Right kidney (tissue), 1 donor: ENCODE measurements at regions not wholly inside any gene's neighbourhood (a gene's known extent, or its start where the extent isn't known, plus 50 kb on each side); places are given as distances from the start of the nearest gene placed in this dataset.

Experiments used
- DNase-seq: peaks from one replicate; pipeline ENCODE4 v3.0.0-alpha.2; 2016

GRCh38 chr6:139940741-139941729, 566.6 kb upstream of the CITED2 start:
- no peak for DNase-seq

GRCh38 chr6:139939189-139939979, 564.9 kb upstream of the CITED2 start:
- DNase-seq: no peak

GRCh38 chr6:139932671-139933070, 558.2 kb upstream of the CITED2 start:
- DNase-seq: no peak

DNA sequence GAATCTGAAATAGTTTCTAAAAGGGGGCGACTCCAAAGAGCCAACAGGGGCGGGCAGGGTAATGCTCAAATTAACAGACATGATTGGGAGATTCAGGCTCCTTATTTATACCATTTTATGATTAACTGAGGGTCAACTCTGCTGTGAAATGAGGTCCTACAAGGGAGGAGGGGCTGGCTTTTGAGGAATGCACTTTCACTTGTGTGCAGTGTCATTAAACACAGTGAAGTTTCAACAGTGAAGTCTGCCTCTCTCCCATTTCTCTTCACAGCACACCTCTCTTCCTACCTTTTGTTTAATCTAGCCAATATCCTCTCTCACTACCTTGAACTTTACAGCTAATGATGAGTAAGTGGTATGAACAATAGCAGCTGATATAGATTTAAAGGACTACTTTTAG, 557.3 kb upstream of the CITED2 start:
- DNase-seq: no peak

GRCh38 chr6:139927742-139928305, 553.4 kb upstream of the CITED2 start:
- no peak for DNase-seq

GRCh38 chr6:139927236-139927635, 552.8 kb upstream of the CITED2 start:
- no peak for DNase-seq

GRCh38 chr6:139926711-139927110, 552.3 kb upstream of the CITED2 start:
- DNase-seq: no peak

DNA sequence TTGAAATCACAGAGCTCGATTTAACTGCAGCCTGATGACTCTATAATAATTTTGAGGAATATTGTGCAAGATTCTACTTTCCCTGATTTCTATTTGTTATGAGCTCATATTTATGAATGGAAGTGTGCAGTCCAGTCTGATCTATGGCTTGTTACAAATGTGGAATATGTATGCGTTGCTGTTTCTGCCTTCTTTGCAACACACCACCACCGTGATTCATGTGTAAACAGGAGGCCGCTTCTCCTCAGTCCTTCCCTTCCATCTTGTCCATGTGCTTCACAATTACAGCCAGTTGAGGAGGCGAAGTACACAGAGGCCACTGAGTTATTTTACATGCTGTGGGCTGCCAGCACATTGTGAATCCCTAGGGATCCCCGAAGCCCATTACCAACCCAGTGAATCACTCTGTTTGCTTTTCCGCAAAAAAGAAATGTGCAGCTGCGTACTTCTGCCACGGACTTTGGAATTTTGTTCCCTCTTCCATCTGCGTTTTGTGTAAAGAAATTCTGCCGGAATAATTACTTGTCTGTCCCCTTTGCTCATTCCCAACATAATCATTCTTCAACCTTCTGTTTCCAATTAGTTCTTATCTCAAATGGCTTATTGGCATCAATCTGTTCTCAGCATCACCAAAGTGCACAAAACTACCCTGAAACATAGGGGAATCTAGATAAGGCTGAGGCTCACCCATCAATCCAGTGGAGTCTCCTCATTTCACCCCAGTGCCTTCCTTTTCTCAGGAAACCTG, 551.6 kb upstream of the CITED2 start:
- DNase-seq: no peak

- no peak for DNase-seq
These were observed 549.6 kb upstream of the CITED2 start for GRCh38 chr6:139923964-139924475.

- DNase-seq: no peak
These were observed 547.8 kb upstream of the CITED2 start for GRCh38 chr6:139922236-139922635.

- DNase-seq: no peak
These were observed 546.3 kb upstream of the CITED2 start for GRCh38 chr6:139920776-139921100.

DNA sequence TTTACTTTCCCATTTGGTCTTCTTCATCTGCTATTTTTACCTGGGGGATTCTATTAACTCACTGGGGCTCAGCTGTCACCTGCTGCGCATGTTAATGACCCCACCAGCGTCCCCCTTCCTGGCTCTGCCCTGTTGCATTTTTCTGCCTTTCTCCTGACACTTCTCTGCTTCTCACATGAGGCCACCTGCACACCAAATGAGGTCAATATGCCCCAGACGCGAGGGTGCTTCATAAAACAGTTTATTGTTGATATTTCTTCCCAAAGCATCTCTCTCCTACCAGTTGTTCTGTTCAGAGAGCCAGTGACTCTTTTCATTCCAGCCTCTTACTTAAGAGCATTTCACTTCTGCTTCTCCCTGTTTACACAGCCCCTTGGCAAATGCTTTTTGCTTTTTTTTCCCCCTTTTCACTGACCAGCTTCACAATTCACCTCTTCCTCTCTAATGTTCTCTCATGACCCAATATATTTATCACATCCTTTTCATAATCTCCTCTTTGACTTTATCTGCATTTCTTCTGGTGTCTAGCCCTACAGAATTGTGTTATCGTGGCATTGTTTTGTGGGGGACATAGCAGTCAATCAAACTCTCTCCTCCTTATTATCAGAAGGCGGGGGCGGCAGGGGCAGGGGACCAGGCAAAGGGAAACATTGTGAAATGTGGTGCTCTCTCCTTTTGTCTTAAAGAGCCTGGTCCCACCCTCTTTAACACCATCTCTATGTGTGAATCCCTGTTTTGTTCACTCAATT, 545.8 kb upstream of the CITED2 start:
- no peak for DNase-seq

DNA sequence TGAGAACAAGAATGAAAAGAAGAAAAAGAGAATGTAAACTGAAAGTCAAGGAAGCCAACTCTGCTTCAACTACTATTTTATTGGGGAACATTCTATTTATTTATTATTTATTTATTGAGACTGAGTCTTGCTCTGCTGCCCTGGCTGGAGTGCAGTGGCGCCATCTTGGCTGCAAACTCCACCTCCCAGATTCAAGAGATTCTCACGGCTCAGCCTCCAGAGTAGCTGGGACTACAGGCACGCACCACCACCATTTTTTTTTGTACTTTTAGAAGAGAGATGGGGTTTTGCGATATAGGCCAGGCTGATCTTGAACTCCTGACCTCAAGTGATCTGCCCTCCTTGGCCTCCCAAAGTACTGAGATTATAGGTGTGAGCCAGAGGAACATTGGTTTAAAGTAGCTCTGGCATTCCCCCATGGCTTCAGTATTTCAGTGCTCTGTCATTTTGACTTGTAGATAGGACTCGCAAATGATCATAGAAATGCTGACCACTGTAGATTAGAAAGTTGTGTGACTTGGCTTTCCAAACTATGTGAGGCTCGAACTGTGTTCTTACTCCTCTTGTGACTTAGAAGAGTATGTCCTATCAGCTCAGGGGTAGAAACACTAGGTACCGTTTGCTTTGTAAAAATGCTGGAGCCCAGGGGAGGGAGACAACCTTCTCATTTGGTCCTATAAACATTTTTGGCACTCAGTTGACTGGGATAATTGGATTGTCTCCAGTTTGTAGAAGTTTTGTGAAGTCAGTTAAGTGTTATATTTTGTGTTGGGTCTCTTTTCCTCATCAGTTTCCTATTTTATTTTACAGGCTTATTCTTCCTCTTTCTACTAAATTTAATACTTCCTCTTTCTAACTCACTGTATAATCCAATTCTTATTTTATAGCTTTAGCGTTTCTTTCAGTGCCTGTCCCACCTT, 544.9 kb upstream of the CITED2 start:
- DNase-seq: no peak

- DNase-seq: no peak
These were observed 543.6 kb upstream of the CITED2 start for GRCh38 chr6:139917951-139918630.

- DNase-seq: no peak
These were observed 540.5 kb upstream of the CITED2 start for GRCh38 chr6:139914910-139915309.

- no peak for DNase-seq
These were observed 538.4 kb upstream of the CITED2 start for GRCh38 chr6:139912735-139913400.

DNA sequence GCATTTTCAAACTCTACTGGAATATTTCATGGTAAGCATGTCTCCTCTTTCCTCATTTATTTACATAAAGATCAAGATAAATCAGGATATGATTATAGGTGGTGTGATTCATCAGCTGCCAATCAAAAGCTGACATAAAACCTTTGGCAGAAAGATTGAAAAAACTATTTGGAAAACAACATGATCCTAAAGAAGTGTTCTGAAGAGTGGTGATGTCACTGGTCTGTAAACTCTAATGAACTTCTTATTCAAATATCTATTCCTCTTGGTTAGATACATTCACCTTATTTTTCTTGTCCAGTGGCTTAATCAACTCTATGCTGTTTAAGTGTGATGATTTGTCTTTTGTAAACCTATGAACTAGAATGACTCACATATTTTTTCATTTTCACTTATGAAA, 535.5 kb upstream of the CITED2 start:
- no peak for DNase-seq

DNA sequence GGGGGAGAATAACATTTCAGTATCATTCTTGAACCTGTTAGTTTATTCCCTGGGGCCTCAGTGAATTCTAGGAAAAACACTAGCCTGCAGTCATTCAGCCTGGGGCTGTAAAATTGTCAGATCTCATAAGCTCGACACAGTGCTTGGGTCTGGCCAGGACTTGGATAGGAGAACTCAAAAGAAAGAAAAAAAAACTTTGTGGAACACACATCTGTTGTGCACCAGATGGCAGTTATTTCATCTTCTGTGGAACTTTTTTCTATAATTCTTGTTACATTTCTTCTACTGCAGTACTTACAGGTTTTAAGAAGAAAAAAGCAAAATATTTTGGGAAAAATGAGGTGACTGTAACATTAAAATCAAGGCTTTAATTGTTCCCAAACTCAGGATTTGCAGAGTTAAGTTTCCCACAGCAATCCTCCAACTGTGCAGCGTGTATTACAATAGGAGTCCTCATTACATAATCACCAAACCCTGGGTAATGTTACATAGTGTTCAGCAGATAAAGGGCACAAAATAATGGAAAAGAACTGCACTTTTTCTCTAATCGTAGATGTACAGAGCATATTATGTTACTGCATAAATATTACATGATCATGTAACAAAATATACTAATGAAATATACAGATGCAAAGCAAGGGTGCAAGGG, 531.1 kb upstream of the CITED2 start:
- DNase-seq: no peak

- no peak for DNase-seq
These were observed 530.1 kb upstream of the CITED2 start for GRCh38 chr6:139904568-139904967.
